ENCODE measurements at regions not wholly inside any gene's neighbourhood (a gene's known extent, or its start where the extent isn't known, plus 50 kb on each side); places are given as distances from the start of the nearest gene placed in this dataset.

DNA sequence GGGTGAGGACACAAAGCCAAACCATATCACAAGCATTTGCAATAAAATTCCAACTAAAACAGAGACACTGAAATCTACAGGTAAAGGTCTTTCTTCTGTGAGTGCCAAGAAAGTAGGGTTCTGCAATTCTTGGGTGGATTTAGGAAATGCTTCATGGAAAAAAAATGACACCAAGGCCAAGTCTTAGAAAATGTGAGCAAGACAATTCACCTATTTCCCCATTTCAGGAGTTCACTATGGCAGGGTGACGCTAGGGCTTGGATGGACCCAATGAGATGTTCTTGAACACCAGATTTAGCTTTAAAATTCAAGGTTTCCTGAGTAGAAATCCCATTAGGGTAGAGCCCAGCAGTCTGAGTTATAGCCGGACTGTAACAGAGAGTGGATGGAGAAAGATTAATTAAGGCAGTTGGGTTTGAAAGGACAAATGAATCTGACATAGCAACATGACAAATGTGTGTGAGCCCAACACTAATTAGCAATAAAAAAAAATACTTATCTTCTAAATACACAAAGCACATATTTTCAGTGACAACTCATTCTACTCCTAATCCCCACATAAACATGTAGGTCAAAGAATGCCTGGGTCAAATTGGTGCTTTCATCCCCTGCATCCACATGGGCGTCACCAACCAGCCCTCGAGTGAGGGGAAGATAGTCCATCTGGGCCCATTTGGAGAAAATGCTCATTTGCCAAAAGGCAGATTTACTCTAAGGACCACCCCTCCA, 180.4 kb upstream of the JARID2 start:
- DNase-seq (ENCODE audit: low spot score), result no peak
- Mint-ChIP-seq H3K27ac (peak overlapping the region in 1 of 2 donors; percentile 69), H3K4me3 (no peak overlapping the region), H3K9me3 (no peaks in the 10 kb centered on the region), H3K27me3 (no peaks in the 10 kb centered on the region), H3K36me3 (no peaks in the 10 kb centered on the region), H3K4me1 (ENCODE audit: low read depth in 2 of 2) (peaks cover 0 to 22% of the 10 kb centered on the region in 2 donors)
- no peak for ATAC-seq

DNA sequence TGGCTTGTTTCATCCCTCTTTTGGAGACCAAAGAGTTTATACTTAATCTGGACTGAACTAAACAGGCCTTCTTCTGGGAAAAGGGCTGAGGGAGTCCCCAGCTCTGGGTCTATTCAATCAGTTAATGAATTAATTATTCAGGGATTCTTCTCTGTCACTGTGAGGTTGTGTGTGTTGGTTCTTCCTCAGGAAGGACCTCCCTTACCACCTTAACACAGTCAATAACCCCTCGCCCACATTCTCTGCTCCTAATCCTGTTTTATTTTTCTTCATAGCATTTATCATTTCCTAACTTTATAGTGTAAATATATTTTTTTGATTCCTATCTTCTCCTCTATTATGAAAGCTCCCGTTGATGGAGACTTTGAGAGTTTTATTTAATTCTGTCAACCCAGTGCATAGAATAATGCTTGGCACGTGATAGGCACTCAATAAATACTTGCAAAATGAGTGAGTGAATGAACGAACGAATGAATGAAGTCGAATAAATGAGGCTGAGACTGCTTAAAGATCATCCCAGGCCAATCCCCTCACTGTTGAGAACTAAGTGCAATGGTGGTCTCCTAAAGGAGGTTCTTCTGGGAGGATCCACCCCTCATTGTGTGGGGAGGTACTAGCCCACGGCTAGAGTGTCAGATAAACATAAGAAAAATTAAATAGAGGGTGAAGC, 179.6 kb upstream of the JARID2 start:
- Mint-ChIP-seq H3K4me1 (ENCODE audit: low read depth in 2 of 2) (peaks cover 0 to 20% of the 10 kb centered on the region in 2 donors), H3K36me3 (no peaks in the 10 kb centered on the region), H3K4me3 (no peak overlapping the region), H3K27me3 (no peaks in the 10 kb centered on the region), H3K27ac (peak overlapping the region in 1 of 2 donors; percentile 69), H3K9me3 (no peaks in the 10 kb centered on the region)
- no peak for ATAC-seq
- DNase-seq (ENCODE audit: low spot score), result no peak

DNA sequence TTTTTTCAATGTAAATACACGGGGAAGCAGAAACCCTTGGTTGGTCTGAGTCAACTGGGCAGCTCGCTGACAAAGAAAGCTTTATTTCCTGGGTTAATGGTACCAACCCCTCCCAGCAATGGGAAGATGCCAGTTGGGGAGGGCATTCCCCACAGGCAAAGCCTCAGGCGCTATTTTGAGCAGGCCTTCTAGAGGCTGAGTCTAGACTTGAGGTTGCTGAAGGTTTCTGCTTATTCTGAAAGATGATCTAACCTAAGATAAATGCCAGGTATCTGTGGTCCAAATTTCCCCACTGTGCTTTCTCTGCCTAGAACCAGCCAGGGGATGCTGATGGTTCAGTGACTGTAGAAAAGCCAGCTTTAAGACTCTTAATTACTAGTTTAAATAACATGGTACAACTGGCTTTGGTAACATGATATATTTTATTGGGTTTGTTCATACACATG, 172.5 kb upstream of the JARID2 start:
- no peaks in the 10 kb centered on the region for H3K36me3 Mint-ChIP-seq
- H3K9me3 Mint-ChIP-seq, result no peaks in the 10 kb centered on the region
- ATAC-seq (no peak), DNase-seq (ENCODE audit: low spot score) (no peak)
- H3K4me3 Mint-ChIP-seq, result no peak overlapping the region
- H3K27me3 Mint-ChIP-seq, result no peaks in the 10 kb centered on the region
- H3K4me1 Mint-ChIP-seq (ENCODE audit: low read depth in 2 of 2), result peaks cover 0 to 12% of the 10 kb centered on the region in 2 donors
- H3K27ac Mint-ChIP-seq, result no peak overlapping the region

DNA sequence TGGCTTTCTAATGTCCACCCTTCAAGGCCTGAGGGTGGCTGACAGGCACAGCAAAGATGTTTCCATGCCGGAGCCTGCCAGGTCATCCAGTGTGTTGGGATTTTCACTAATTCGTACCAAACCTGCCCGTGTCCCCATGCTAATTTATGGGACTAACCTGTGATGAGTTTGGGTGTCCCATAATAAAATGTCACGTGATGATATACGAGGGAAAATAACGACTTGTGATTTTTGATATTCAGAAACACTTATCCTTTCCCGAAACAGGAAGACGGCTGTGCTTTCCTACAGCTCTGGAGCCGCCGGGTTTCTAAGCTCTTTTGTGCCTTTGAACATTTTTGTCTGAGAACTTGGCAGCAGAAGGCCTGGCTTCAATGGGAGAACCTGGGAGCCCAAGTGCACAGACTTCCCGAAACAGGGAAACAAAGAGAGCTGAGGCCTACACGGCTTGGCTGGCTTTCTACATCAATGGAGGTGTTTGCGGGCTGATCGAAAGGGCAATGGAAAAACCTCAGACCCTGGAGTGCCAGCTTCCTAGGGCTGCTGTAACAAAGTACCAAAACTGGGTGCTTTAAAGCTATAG, 171.9 kb upstream of the JARID2 start:
- ATAC-seq (no peak), DNase-seq (ENCODE audit: low spot score) (no peak)
- Mint-ChIP-seq H3K9me3 (no peaks in the 10 kb centered on the region), H3K4me3 (no peak overlapping the region), H3K4me1 (ENCODE audit: low read depth in 2 of 2) (peaks cover 0 to 12% of the 10 kb centered on the region in 2 donors), H3K36me3 (no peaks in the 10 kb centered on the region), H3K27ac (no peak overlapping the region), H3K27me3 (no peaks in the 10 kb centered on the region)

DNA sequence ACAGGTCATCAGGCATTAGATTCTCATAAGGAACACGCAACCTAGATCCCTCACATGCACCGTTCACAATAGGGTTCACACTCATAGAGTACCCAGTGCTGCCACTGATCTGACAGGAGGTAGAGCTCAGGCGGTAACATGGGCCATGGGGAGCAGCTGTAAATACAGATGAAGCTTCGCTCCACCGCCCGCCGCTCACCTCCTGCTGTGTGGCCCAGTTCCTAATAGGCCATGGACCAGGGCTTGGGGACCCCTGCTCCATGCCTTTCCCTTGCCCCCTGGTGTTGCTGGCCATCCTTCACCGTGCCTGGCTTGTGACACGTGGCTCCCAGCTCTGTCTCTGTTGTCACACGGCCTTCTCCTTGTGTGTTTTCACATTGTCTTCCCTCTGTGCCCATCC, 171.1 kb upstream of the JARID2 start:
- H3K36me3 Mint-ChIP-seq, result no peaks in the 10 kb centered on the region
- peaks cover 0 to 15% of the 10 kb centered on the region in 2 donors for H3K4me1 Mint-ChIP-seq (ENCODE audit: low read depth in 2 of 2)
- H3K27me3 Mint-ChIP-seq, result no peaks in the 10 kb centered on the region
- no peak for ATAC-seq
- peak overlapping the region in 1 of 2 donors; percentile 40 for H3K27ac Mint-ChIP-seq
- no peaks in the 10 kb centered on the region for H3K9me3 Mint-ChIP-seq
- no peak for DNase-seq (ENCODE audit: low spot score)
- no peak overlapping the region for H3K4me3 Mint-ChIP-seq

DNA sequence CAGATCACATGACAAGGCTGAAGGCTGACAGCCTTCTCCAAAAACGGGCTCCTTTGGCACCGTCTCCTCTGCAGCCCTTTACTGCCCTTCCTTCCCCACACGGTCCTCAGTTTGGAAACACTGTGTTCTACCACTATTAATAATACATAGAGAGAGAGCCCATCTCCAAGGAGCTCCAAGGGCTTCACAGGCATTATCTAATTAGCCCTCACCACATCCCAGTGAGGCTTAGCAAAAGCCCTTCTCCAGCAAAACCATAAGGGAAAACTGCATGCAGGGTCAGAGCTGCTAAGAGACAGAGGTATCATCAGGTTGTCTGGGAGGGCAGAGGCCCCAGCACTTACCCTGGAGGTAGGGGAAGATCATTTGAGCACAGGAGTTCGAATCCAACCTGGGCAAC, 169.3 kb upstream of the JARID2 start:
- Mint-ChIP-seq H3K36me3 (no peaks in the 10 kb centered on the region), H3K4me3 (no peak overlapping the region), H3K4me1 (ENCODE audit: low read depth in 2 of 2) (peaks cover 6 to 15% of the 10 kb centered on the region in 2 donors), H3K27ac (peak overlapping the region in 1 of 2 donors; percentile 25), H3K27me3 (no peaks in the 10 kb centered on the region), H3K9me3 (no peaks in the 10 kb centered on the region)
- ATAC-seq (no peak), DNase-seq (ENCODE audit: low spot score) (no peak)

DNA sequence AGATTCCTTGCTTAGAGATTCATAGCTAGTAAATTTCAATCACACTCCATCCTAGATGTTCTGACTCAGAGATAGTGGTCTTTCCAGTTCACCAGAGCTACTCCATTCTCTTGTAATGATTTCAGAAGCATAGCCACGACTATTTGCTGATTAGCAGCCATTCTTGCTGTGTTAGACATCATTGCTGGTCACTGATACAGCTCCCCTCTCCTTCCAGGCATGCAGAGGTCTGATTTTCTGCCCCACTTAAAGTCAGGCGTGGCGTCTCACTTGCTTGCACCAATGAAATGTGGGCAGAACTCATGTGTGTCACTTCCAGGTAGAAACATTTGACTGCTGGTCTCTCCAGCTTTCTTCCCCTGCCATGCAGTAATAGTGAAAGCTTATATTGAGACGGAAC, 168.9 kb upstream of the JARID2 start:
- Mint-ChIP-seq H3K27me3 (no peaks in the 10 kb centered on the region), H3K4me1 (ENCODE audit: low read depth in 2 of 2) (peaks cover 6 to 15% of the 10 kb centered on the region in 2 donors), H3K36me3 (no peaks in the 10 kb centered on the region), H3K9me3 (no peaks in the 10 kb centered on the region), H3K27ac (peak overlapping the region in 1 of 2 donors; percentile 25), H3K4me3 (no peak overlapping the region)
- ATAC-seq, result no peak
- no peak for DNase-seq (ENCODE audit: low spot score)

DNA sequence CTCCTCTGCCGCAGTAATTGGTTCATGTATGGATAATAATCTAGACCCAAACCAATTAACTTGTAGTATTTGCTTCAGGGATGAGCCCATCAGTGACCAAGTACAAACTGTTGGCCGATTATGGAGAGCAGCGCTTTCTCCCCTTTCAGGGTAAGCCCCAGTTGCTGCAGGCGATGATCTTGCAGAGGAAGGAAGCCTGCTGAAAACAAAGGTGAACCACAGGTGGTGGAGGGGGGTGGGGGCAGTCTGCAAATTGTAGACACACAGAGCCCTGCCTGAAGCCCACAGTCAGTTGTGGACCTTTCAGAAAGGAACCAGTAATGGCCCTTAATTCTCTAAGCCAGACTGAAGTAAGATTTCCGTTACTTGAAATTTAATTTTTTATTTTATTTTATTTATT, 167.9 kb upstream of the JARID2 start:
- no peak overlapping the region for H3K27ac Mint-ChIP-seq
- no peaks in the 10 kb centered on the region for H3K9me3 Mint-ChIP-seq
- H3K36me3 Mint-ChIP-seq, result no peaks in the 10 kb centered on the region
- no peak for ATAC-seq
- no peak for DNase-seq (ENCODE audit: low spot score)
- H3K4me3 Mint-ChIP-seq, result no peak overlapping the region
- peaks cover 6 to 15% of the 10 kb centered on the region in 2 donors for H3K4me1 Mint-ChIP-seq (ENCODE audit: low read depth in 2 of 2)
- H3K27me3 Mint-ChIP-seq, result no peaks in the 10 kb centered on the region

DNA sequence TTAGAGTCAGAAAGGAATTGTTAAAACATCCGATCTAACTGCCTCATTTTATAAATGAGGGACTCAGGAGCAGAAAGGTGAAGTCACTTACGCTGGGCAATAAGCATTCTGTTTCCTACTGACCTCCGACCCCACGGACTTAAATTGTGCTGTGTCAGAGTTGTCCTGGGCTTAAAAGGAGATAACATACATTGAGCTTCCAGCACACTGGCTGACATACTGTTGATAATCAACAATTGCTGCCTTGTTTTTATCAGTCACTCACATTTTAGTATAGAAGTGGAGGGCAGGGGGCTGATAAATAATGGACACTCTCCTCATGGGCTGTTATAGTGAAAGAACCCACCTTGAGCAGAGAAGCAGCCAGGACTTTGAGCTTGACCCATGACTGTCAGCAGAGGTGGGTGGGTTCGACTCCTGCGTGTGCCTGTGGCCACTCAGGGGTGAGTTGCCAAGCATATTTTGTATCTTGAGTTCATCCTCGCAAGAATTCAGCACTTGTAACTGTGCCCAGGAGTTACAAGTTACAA, 166.5 kb upstream of the JARID2 start:
- no peak for ATAC-seq
- no peaks in the 10 kb centered on the region for H3K36me3 Mint-ChIP-seq
- H3K4me3 Mint-ChIP-seq, result no peak overlapping the region
- H3K27me3 Mint-ChIP-seq, result no peaks in the 10 kb centered on the region
- peak overlapping the region; percentile 38 to 45 for H3K27ac Mint-ChIP-seq
- DNase-seq (ENCODE audit: low spot score), result no peak
- no peaks in the 10 kb centered on the region for H3K9me3 Mint-ChIP-seq
- H3K4me1 Mint-ChIP-seq (ENCODE audit: low read depth in 2 of 2), result peaks cover 16 to 21% of the 10 kb centered on the region in 2 donors

DNA sequence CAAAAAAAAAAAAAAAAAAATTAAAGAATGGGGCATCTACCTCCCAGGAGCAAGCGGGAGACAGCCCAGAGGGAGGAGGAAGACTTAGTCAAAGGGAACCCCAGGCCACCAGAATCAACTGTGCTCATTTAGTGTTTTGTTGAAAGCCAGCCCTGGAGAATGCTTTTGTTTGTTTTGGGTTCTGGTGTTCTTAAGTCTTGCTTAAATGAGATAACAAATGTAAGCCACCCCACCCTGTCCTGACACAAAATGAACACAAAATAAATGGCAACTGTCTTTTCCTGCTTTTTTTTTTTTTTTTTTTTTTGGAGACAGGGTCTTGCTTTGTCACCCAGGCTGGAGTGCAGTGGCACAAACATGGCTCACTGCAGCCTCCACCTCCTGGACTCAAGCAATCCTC, 165.0 kb upstream of the JARID2 start:
- peak overlapping the region in 1 of 2 donors; percentile 51 for H3K27ac Mint-ChIP-seq
- no peaks in the 10 kb centered on the region for H3K9me3 Mint-ChIP-seq
- H3K4me1 Mint-ChIP-seq (ENCODE audit: low read depth in 2 of 2), result peaks cover 18 to 30% of the 10 kb centered on the region in 2 donors
- H3K36me3 Mint-ChIP-seq, result no peaks in the 10 kb centered on the region
- no peak for DNase-seq (ENCODE audit: low spot score)
- H3K4me3 Mint-ChIP-seq, result no peak overlapping the region
- no peak for ATAC-seq
- no peaks in the 10 kb centered on the region for H3K27me3 Mint-ChIP-seq

DNA sequence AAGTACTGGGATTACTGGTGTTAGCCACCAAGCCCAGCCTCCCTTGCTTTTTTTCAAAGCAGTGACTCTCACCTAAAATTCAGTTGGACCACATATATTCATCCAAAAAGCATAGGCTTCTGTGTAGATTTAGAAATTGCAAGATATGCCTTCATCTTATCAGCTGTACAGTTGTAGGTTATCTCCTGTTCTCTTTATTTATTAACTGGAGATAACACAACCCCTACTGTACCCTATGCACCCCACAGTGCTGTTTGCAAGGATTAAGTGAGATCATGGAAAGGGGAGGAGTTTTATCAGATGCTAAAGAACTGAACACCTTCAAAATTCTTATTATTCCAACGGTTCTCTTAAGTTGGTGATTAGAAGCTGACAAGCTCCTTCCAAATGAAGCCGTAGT, 164.4 kb upstream of the JARID2 start:
- no peaks in the 10 kb centered on the region for H3K36me3 Mint-ChIP-seq
- no peaks in the 10 kb centered on the region for H3K27me3 Mint-ChIP-seq
- DNase-seq (ENCODE audit: low spot score) (no peak), ATAC-seq (peak; percentile 34 to 61)
- H3K4me3 Mint-ChIP-seq, result no peak overlapping the region
- no peaks in the 10 kb centered on the region for H3K9me3 Mint-ChIP-seq
- peak overlapping the region in 1 of 2 donors; percentile 51 for H3K27ac Mint-ChIP-seq
- peaks cover 23 to 34% of the 10 kb centered on the region in 2 donors for H3K4me1 Mint-ChIP-seq (ENCODE audit: low read depth in 2 of 2)

DNA sequence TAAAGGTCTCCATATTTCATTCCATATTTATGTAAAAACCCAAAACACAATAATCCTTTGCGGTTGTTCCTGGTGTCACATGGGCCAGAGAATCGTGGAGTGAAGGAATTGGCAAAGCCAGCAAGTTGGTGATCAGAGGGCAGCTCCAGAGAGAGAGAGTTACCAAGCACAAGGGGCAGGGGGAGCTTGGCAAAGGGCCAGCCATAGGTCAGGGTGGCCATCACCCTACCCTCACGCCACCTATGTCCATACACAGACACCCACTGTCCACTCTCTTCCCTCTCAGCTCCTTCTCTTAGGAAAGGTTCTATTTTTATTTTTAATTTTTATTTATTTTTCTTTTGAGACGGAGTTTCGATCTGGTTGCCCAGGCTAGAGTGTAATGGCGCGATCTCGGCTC, 163.2 kb upstream of the JARID2 start:
- ATAC-seq, result no peak
- Mint-ChIP-seq H3K27me3 (no peaks in the 10 kb centered on the region), H3K4me1 (ENCODE audit: low read depth in 2 of 2) (peaks cover 31 to 33% of the 10 kb centered on the region in 2 donors), H3K27ac (no peak overlapping the region), H3K9me3 (no peaks in the 10 kb centered on the region), H3K36me3 (no peaks in the 10 kb centered on the region), H3K4me3 (no peak overlapping the region)
- DNase-seq (ENCODE audit: low spot score), result no peak

DNA sequence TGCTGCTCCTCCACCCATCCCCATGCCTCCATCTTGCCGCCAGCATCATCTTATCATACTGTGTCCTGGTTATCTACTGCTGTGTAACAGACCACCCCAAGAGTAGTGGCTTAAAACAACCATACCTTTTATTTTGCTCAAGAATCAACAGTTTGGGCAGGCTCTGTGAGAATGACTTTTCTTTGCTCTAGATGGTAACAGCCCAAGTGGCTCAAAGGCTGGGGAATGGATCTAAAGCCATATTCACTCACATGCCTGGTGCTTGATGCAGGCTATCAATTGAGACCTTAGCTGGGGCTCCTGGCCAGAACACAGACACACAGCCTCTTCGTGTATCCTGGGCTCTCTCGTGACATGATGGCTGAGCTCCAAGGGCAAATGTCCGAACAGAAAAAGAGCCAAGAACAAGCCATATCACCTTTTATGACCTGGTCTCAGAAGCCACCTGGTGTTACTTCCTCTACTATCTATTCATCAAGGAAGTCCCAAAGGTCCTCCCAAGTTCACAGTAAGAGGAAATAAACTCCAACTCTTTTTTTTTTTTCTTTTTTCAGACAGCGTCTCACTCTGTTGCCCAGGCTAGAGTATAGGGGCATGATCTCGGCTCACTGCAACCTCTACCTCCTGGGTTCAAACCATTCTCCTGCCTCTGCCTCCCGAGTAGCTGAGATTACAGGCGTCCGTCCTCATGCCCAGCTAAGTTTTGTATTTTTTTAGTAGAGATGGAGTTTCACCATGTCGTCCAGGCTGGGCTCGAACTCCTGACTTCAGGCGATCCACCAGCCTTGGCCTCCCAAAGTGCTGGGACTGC, 159.3 kb upstream of the JARID2 start:
- no peaks in the 10 kb centered on the region for H3K9me3 Mint-ChIP-seq
- no peaks in the 10 kb centered on the region for H3K36me3 Mint-ChIP-seq
- no peak for ATAC-seq
- DNase-seq (ENCODE audit: low spot score), result no peak
- peak overlapping the region in 1 of 2 donors; percentile 15 for H3K27ac Mint-ChIP-seq
- peaks cover 0 to 6% of the 10 kb centered on the region in 2 donors for H3K27me3 Mint-ChIP-seq
- H3K4me1 Mint-ChIP-seq (ENCODE audit: low read depth in 2 of 2), result peaks cover 29 to 35% of the 10 kb centered on the region in 2 donors
- no peak overlapping the region for H3K4me3 Mint-ChIP-seq
